ENCODE measurements at regions not wholly inside any gene's neighbourhood (a gene's known extent, or its start where the extent isn't known, plus 50 kb on each side); places are given as distances from the start of the nearest gene placed in this dataset.

- no peak overlapping the region for H3K4me3 Mint-ChIP-seq (ENCODE audit: unreplicated experiment)
- H3K4me1 Mint-ChIP-seq (ENCODE audit: insufficient read depth, unreplicated experiment): peaks cover 24% of the 10 kb centered on the region
- no peak for DNase-seq (ENCODE audit: unreplicated experiment)
- peaks cover 9% of the 10 kb centered on the region for H3K9me3 Mint-ChIP-seq (ENCODE audit: unreplicated experiment)
- intact Hi-C loops (cut with micrococcal nuclease): no loop called here
- ChIA-PET POLR2A (no interaction called here), CTCF (no interaction called here)
- BruUV-seq (replicated peaks): no TSS peak
- no peaks in the 10 kb centered on the region for H3K27me3 Mint-ChIP-seq (ENCODE audit: insufficient read depth, unreplicated experiment)
- TF ChIP-seq, protein P1, sequence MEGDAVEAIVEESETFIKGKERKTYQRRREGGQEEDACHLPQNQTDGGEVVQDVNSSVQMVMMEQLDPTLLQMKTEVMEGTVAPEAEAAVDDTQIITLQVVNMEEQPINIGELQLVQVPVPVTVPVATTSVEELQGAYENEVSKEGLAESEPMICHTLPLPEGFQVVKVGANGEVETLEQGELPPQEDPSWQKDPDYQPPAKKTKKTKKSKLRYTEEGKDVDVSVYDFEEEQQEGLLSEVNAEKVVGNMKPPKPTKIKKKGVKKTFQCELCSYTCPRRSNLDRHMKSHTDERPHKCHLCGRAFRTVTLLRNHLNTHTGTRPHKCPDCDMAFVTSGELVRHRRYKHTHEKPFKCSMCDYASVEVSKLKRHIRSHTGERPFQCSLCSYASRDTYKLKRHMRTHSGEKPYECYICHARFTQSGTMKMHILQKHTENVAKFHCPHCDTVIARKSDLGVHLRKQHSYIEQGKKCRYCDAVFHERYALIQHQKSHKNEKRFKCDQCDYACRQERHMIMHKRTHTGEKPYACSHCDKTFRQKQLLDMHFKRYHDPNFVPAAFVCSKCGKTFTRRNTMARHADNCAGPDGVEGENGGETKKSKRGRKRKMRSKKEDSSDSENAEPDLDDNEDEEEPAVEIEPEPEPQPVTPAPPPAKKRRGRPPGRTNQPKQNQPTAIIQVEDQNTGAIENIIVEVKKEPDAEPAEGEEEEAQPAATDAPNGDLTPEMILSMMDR (IDR thresholded peaks at IDR 0.05; ENCODE audit: unreplicated experiment): no peak
- H3K36me3 Mint-ChIP-seq (ENCODE audit: insufficient read depth, unreplicated experiment): no peaks in the 10 kb centered on the region
- H3K27ac Mint-ChIP-seq (ENCODE audit: low read depth, unreplicated experiment): no peak overlapping the region
Observed at GRCh38 chr22:27201276-27201675, 543.9 kb downstream of the MIAT start.

DNA sequence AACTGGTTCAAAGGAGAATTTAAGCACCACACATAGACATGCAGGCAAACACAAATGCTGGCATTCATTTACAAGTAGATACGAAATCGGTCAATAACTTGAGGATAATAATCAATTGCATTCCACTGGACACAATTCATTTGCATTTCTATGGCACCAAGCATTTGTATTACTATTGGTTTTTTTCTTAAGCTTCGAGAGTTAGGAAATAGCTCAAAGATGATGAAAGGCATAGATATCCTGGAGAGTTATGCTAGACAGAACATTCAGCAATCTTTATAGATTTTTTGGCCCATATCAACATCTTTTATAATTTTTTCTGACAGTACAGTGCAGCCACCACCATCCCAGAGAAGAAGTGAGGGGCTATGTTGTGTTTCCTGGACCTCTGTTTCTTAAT lies 544.4 kb downstream of the MIAT start:
- peak overlapping the region; percentile 73 for H3K27ac Mint-ChIP-seq (ENCODE audit: low read depth, unreplicated experiment)
- no peak for DNase-seq (ENCODE audit: unreplicated experiment)
- TF ChIP-seq, protein P1 (IDR thresholded peaks at IDR 0.05; ENCODE audit: unreplicated experiment): no peak
- intact Hi-C loops (cut with micrococcal nuclease): no loop called here
- CTCF ChIA-PET: no interaction called here
- no peak overlapping the region for H3K4me3 Mint-ChIP-seq (ENCODE audit: unreplicated experiment)
- no peaks in the 10 kb centered on the region for H3K36me3 Mint-ChIP-seq (ENCODE audit: insufficient read depth, unreplicated experiment)
- H3K9me3 Mint-ChIP-seq (ENCODE audit: unreplicated experiment): peaks cover 9% of the 10 kb centered on the region
- no TSS peak for BruUV-seq (replicated peaks)
- peaks cover 29% of the 10 kb centered on the region for H3K4me1 Mint-ChIP-seq (ENCODE audit: insufficient read depth, unreplicated experiment)
- H3K27me3 Mint-ChIP-seq (ENCODE audit: insufficient read depth, unreplicated experiment): no peaks in the 10 kb centered on the region
- POLR2A ChIA-PET: no interaction called here

DNA sequence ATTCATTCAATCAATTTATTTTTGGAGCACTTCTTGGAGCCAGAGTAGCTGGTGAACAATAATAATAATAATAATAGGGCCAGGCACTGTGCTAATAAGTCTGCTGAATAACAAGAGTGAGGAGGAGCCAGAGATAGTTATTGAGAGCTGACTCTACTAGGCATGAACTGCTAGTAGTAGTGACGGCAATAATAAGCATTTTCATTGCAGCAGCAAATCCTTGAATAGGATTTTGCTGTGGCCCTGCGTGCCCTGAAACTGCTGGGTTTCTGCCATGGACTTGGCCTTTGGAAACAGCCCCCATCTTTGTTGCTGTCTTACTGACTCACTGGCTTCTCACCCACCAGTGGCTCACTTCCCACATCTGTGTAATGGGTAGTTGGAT lies 545.9 kb downstream of the MIAT start:
- H3K4me3 Mint-ChIP-seq (ENCODE audit: unreplicated experiment): no peak overlapping the region

DNA sequence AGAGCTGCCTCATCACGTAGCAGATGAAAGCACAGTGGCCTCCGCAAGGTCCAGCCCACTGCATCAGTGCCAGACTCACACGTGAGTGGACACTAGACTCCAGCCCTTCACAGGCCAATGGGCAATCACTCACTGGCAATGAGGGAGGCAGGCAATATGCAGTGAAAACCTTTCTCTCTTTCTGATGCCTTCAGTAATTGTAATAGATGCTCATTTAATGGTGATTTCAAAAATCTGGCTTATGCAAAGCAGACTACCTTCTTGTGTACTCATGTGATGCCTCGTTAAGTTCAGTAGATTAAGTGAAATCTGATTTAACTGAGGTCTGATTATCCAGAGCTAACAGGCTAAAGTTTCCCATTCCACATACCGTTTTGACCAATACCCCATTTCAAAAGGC lies 546.9 kb downstream of the MIAT start:
- no TSS peak for BruUV-seq (replicated peaks)
- no peak for DNase-seq (ENCODE audit: unreplicated experiment)
- peaks cover 41% of the 10 kb centered on the region for H3K4me1 Mint-ChIP-seq (ENCODE audit: insufficient read depth, unreplicated experiment)
- TF ChIP-seq, protein P1 (IDR thresholded peaks at IDR 0.05; ENCODE audit: unreplicated experiment): no peak
- H3K27ac Mint-ChIP-seq (ENCODE audit: low read depth, unreplicated experiment): peak overlapping the region; percentile 12
- no peaks in the 10 kb centered on the region for H3K27me3 Mint-ChIP-seq (ENCODE audit: insufficient read depth, unreplicated experiment)
- H3K4me3 Mint-ChIP-seq (ENCODE audit: unreplicated experiment): no peak overlapping the region
- intact Hi-C loops (cut with micrococcal nuclease): no loop called here
- CTCF ChIA-PET: no interaction called here
- no peaks in the 10 kb centered on the region for H3K36me3 Mint-ChIP-seq (ENCODE audit: insufficient read depth, unreplicated experiment)
- H3K9me3 Mint-ChIP-seq (ENCODE audit: unreplicated experiment): no peaks in the 10 kb centered on the region
- POLR2A ChIA-PET: interaction anchor here (2.0 kb wide), 1 partner anchor 8 kb away, joined by 5 read pairs; no protein-coding TSS in a partner anchor

More for the DNA sequence above, 545.9 kb downstream of the MIAT start:
- H3K27ac Mint-ChIP-seq (ENCODE audit: low read depth, unreplicated experiment): peak overlapping the region; percentile 73
- ChIA-PET POLR2A (interaction anchor here (0.7 to 2.0 kb wide), 5 partner anchors 9 to 530 kb away, joined by 3 to 6 read pairs (median 5); no protein-coding TSS in a partner anchor), CTCF (interaction anchor here (0.6 kb wide), 1 partner anchor 8 kb away, joined by 4 read pairs; no protein-coding TSS in a partner anchor)
- H3K36me3 Mint-ChIP-seq (ENCODE audit: insufficient read depth, unreplicated experiment): no peaks in the 10 kb centered on the region
- H3K27me3 Mint-ChIP-seq (ENCODE audit: insufficient read depth, unreplicated experiment): no peaks in the 10 kb centered on the region
- H3K4me1 Mint-ChIP-seq (ENCODE audit: insufficient read depth, unreplicated experiment): peaks cover 42% of the 10 kb centered on the region
- DNase-seq (ENCODE audit: unreplicated experiment): no peak
- no peaks in the 10 kb centered on the region for H3K9me3 Mint-ChIP-seq (ENCODE audit: unreplicated experiment)
- TF ChIP-seq, protein P1 (IDR thresholded peaks at IDR 0.05; ENCODE audit: unreplicated experiment): no peak
- BruUV-seq (replicated peaks): no TSS peak
- intact Hi-C loops (cut with micrococcal nuclease): no loop called here
